Calu3 (cell line): ENCODE measurements at regions not wholly inside any gene's neighbourhood (a gene's known extent, or its start where the extent isn't known, plus 50 kb on each side); places are given as distances from the start of the nearest gene placed in this dataset.
"Not testable (repeated sequence)": the region's sequence is repeated elsewhere in the genome, so short reads cannot be mapped to it uniquely, and the experiment has no call there.

Experiments used
- BruUV-seq: library from RNA; stranded (reverse); fragments of 400-500 nt; replicated peaks from 2 replicates; lab custom pipeline; 2021; lab: Mats Ljungman, UMichigan
- CTCF ChIA-PET: fragments of 300-600 bp; sonication (Branson Sonifier 250); formaldehyde crosslinking; loops from one replicate; lab custom pipeline; 2022; ENCODE audit warnings: antibody characterized with exemption; lab: Charles Lee
- DNase-seq: peaks from one replicate; pipeline ENCODE4 v3.0.0; 2022
- H3K27ac Mint-ChIP-seq: one replicate; pipeline ENCODE4 v1.8.0; 2022; ENCODE audit warnings: mixed read lengths; ENCODE audit not compliant: unreplicated experiment
- H3K27me3 Mint-ChIP-seq: one replicate; pipeline ENCODE4 v1.8.0; 2022; ENCODE audit warnings: mixed read lengths; ENCODE audit not compliant: unreplicated experiment
- H3K36me3 Mint-ChIP-seq: one replicate; pipeline ENCODE4 v1.8.0; 2022; ENCODE audit warnings: mild to moderate bottlenecking, moderate library complexity, mixed read lengths; ENCODE audit not compliant: insufficient read depth, unreplicated experiment
- H3K4me1 Mint-ChIP-seq: one replicate; pipeline ENCODE4 v1.8.0; 2022; ENCODE audit warnings: mild to moderate bottlenecking, low read depth, mixed read lengths; ENCODE audit not compliant: unreplicated experiment
- H3K4me3 Mint-ChIP-seq: one replicate; pipeline ENCODE4 v1.8.0; 2022; ENCODE audit warnings: mild to moderate bottlenecking, low read depth, moderate library complexity, mixed read lengths; ENCODE audit not compliant: unreplicated experiment
- H3K9me3 Mint-ChIP-seq: one replicate; pipeline ENCODE4 v1.8.0; 2022; ENCODE audit warnings: low read depth, mixed read lengths; ENCODE audit not compliant: unreplicated experiment
- intact Hi-C: fragments of 100-400 bp; cut with micrococcal nuclease; formaldehyde crosslinking; loops from one replicate; pipeline ENCODE4 v1.10.0; 2022; ENCODE audit not compliant: unreplicated experiment
- TF ChIP-seq, protein P1 (sequence below): fragments of 200-600 bp; IDR thresholded peaks from one replicate; pipeline ENCODE4 v1.8.0; 2022; ENCODE audit warnings: antibody characterized with exemption; ENCODE audit not compliant: unreplicated experiment

DNA sequence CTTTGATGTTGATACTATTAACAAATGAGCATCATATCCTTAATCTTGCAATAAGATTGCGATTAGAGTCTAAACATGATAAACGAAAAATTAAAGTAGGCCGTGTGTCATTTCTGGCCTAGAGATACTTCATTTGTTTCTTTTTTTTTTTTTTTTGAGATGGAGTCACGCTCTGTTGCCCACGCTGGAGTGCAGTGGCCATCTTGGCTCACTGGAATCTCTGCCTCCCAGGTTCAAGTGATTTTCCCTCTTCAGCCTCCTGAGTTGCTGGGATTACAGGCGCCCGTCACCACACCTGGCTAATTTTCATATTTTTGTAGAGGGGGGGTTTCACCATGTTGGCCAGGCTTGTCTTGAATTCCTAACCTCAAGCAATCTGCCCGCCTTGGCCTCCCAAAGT lies 446.9 kb downstream of the PCNX1 start:
- peaks cover 5% of the 10 kb centered on the region for H3K36me3 Mint-ChIP-seq
- no peak overlapping the region for H3K4me3 Mint-ChIP-seq
- H3K27me3 Mint-ChIP-seq = no peaks in the 10 kb centered on the region
- H3K9me3 Mint-ChIP-seq = peaks cover 10% of the 10 kb centered on the region
- no TSS peak for BruUV-seq
- no peaks in the 10 kb centered on the region for H3K4me1 Mint-ChIP-seq
- TF ChIP-seq, protein P1, sequence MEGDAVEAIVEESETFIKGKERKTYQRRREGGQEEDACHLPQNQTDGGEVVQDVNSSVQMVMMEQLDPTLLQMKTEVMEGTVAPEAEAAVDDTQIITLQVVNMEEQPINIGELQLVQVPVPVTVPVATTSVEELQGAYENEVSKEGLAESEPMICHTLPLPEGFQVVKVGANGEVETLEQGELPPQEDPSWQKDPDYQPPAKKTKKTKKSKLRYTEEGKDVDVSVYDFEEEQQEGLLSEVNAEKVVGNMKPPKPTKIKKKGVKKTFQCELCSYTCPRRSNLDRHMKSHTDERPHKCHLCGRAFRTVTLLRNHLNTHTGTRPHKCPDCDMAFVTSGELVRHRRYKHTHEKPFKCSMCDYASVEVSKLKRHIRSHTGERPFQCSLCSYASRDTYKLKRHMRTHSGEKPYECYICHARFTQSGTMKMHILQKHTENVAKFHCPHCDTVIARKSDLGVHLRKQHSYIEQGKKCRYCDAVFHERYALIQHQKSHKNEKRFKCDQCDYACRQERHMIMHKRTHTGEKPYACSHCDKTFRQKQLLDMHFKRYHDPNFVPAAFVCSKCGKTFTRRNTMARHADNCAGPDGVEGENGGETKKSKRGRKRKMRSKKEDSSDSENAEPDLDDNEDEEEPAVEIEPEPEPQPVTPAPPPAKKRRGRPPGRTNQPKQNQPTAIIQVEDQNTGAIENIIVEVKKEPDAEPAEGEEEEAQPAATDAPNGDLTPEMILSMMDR = no peak
- H3K27ac Mint-ChIP-seq = no peak overlapping the region
- intact Hi-C loops = no loop called here
- CTCF ChIA-PET = interaction anchor here (0.7 kb wide), 1 partner anchor 958 kb away, joined by 3 read pairs; no protein-coding TSS in a partner anchor
- DNase-seq = no peak

DNA sequence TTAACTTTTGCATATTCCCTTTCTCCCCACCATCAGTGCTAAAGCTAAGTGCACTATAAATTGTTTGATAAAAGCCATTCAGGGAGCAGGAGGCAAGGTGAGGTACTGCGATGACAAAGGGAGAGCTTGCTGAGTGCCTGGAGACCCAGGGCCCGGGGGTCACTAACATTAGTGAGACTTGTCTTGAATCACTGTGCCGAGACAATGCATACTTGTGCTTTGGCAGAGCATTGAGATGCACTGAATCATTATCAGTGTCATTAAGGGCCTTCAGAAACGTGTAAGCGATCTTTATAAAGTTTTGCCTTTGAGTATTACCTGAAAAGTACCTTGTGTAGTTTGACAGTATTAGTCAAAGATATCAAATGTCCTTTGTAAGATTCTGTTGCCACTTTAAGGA lies 447.5 kb downstream of the PCNX1 start:
- DNase-seq = no peak
- CTCF ChIA-PET = interaction anchor here (0.7 kb wide), 1 partner anchor 957 kb away, joined by 3 read pairs; no protein-coding TSS in a partner anchor
- intact Hi-C loops = no loop called here
- H3K36me3 Mint-ChIP-seq = no peaks in the 10 kb centered on the region
- H3K27ac Mint-ChIP-seq = no peak overlapping the region
- H3K4me1 Mint-ChIP-seq = no peaks in the 10 kb centered on the region
- no peaks in the 10 kb centered on the region for H3K27me3 Mint-ChIP-seq
- TF ChIP-seq, protein P1 = no peak
- no TSS peak for BruUV-seq
- H3K4me3 Mint-ChIP-seq = no peak overlapping the region
- peaks cover 11% of the 10 kb centered on the region for H3K9me3 Mint-ChIP-seq

- Mint-ChIP-seq H3K9me3 (peaks cover 11% of the 10 kb centered on the region), H3K27me3 (no peaks in the 10 kb centered on the region), H3K36me3 (no peaks in the 10 kb centered on the region), H3K4me1 (no peaks in the 10 kb centered on the region), H3K4me3 (no peak overlapping the region), H3K27ac (no peak overlapping the region)
- no peak for DNase-seq
- TF ChIP-seq, protein P1 = no peak
- BruUV-seq = no TSS peak
- CTCF ChIA-PET = interaction anchor here (0.6 kb wide), 1 partner anchor 366 kb away, joined by 3 read pairs; no protein-coding TSS in a partner anchor
- intact Hi-C loops = no loop called here
Observed at GRCh38 chr14:71355324-71356201, 448.3 kb downstream of the PCNX1 start.

DNA sequence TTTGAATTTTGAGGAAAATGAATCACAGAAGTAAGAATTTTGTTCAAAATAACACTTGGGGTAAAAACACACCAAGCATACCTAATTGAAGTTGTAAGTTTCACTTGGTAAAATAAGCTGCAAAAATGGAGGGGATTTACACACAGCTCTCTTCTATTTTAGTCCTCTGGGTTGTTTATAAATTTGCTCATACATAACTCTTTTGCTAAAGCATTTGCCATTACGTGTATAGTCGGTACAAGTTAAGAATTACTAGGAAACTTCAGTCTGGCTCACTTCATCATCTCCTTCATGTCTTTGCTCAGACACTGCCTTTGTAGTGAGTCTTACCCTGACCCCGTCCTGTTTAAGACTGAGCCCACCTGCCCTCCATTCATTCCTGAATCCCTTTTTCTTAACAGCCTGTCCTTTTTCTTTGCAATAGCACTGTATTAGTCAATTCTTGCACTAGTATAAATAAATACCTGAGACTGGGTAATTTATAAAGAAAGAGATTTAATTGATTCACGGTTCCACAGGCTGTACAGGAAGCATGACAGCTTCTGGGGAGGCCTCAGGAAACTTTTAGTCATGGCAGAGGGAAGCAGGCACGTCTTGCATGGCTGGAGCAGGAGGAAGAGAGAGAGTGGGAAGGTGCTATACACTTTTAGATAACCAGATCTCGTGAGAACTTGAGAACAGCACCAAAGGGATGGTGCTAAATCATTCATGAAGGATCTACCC lies 451.1 kb downstream of the PCNX1 start:
- no peak for DNase-seq
- Mint-ChIP-seq H3K27me3 (no peaks in the 10 kb centered on the region), H3K27ac (no peak overlapping the region), H3K4me1 (no peaks in the 10 kb centered on the region), H3K9me3 (peaks cover 8% of the 10 kb centered on the region), H3K36me3 (no peaks in the 10 kb centered on the region), H3K4me3 (no peak overlapping the region)
- no TSS peak for BruUV-seq
- TF ChIP-seq, protein P1 = no peak
- intact Hi-C loops = no loop called here
- CTCF ChIA-PET = no interaction called here

DNA sequence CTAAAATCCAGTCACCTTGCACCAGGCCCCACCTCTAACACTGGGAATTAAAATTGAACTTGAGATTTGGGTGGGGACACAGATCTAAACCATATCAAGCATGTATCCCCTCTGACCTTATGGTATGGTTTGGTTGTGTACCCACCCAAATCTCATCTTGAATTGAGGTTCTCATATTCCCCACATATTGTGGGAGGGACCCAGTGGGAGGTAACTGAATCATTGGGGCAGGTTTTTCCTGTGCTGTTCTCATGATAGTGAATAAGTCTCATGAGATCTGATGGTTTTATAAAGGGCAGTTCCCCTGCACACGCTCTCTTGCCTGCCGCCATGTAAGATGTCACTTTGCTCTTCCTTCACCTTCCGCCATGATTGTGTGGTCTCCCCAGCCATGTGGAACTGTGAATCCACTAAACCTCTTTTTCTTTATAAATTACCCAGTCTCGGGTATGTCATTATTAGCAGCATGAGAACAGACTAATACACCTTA lies 451.7 kb downstream of the PCNX1 start:
- H3K27me3 Mint-ChIP-seq, intact Hi-C loops, H3K4me1 Mint-ChIP-seq, H3K27ac Mint-ChIP-seq, BruUV-seq, H3K9me3 Mint-ChIP-seq, CTCF ChIA-PET, DNase-seq, H3K36me3 Mint-ChIP-seq, H3K4me3 Mint-ChIP-seq: not testable (repeated sequence)
